Bronchial epithelial cell (primary cell): ENCODE measurements at regions not wholly inside any gene's neighbourhood (a gene's known extent, or its start where the extent isn't known, plus 50 kb on each side); places are given as distances from the start of the nearest gene placed in this dataset.

Experiments used
- DNase-seq: peaks from one replicate; pipeline ENCODE4 v3.0.0-alpha.2; 2010; ENCODE audit warnings: low read depth
- FAIRE-seq: peaks from 2 replicates; lab custom pipeline; 2011; peaks lifted over from hg19 to GRCh38; lab: Jason Lieb, UNC
- H3K27me3 ChIP-seq: 2 replicates; pipeline ENCODE4 v1.5.1; 2011; ENCODE audit warnings: low read length; ENCODE audit not compliant: control insufficient read depth, insufficient read depth
- H3K36me3 ChIP-seq: 2 replicates; pipeline ENCODE4 v1.5.1; 2011; ENCODE audit warnings: low read length; ENCODE audit not compliant: control insufficient read depth, insufficient read depth
- H3K4me3 ChIP-seq: 2 replicates; pipeline ENCODE4 v1.5.1; 2011; ENCODE audit warnings: mild to moderate bottlenecking, low read depth, low read length, control low read depth
- TF ChIP-seq, protein P1 (sequence below): IDR thresholded peaks from 2 replicates; pipeline ENCODE4 v1.5.1; 2011; ENCODE audit warnings: mild to moderate bottlenecking, moderate library complexity, low read length, control low read depth, inconsistent platforms; ENCODE audit not compliant: insufficient read depth, severe bottlenecking

- no peak for DNase-seq
- Histone ChIP-seq H3K4me3 (no peak overlapping the region), H3K36me3 (no peaks in the 10 kb centered on the region), H3K27me3 (no peaks in the 10 kb centered on the region)
- TF ChIP-seq, protein P1, sequence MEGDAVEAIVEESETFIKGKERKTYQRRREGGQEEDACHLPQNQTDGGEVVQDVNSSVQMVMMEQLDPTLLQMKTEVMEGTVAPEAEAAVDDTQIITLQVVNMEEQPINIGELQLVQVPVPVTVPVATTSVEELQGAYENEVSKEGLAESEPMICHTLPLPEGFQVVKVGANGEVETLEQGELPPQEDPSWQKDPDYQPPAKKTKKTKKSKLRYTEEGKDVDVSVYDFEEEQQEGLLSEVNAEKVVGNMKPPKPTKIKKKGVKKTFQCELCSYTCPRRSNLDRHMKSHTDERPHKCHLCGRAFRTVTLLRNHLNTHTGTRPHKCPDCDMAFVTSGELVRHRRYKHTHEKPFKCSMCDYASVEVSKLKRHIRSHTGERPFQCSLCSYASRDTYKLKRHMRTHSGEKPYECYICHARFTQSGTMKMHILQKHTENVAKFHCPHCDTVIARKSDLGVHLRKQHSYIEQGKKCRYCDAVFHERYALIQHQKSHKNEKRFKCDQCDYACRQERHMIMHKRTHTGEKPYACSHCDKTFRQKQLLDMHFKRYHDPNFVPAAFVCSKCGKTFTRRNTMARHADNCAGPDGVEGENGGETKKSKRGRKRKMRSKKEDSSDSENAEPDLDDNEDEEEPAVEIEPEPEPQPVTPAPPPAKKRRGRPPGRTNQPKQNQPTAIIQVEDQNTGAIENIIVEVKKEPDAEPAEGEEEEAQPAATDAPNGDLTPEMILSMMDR = no peak
- no peak for FAIRE-seq
Observed at GRCh38 chr13:72121466-72121865, 254.5 kb upstream of the DACH1 start.

DNA sequence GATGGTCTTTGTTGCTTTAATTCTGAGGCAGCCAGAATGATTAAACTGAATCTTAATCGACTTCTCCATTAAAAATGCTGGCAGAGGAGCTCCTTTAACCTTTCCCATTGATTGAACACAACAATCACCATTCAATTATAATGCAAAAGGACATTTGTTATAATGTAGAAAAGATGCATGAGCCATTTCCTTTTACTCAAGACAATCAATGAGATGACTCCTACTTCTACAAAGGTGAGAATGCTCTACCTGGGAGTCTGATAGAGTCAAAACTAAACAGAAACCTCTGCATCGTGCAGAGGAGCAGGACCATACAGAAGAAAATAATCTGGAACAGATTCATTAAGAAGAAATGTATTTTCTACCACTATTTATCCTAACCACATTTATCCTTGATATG lies 253.6 kb upstream of the DACH1 start:
- TF ChIP-seq, protein P1 = no peak
- no peak for FAIRE-seq
- Histone ChIP-seq H3K27me3 (no peaks in the 10 kb centered on the region), H3K36me3 (no peaks in the 10 kb centered on the region), H3K4me3 (no peak overlapping the region)
- DNase-seq = no peak

DNA sequence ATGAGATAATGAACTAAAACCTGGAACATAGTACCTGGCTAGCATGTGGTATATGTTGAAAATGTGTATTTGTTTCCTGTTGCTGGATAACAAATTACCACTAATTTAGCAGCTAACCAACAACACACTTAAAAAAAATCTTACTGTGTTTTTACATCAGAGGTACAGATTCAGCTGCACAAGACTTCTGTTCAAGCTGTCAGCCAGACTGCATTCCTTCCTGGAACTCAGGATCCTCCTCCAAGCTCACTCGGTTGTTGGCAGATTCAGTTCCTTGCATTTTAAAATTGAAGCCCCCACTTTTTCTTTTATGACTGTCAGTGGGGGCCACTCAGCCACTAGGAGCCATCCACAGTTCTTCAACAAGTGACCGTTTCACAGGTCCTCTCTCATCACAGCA lies 246.9 kb upstream of the DACH1 start:
- H3K36me3 ChIP-seq = no peaks in the 10 kb centered on the region
- TF ChIP-seq, protein P1 = no peak
- DNase-seq (no peak), FAIRE-seq (no peak)
- no peaks in the 10 kb centered on the region for H3K27me3 ChIP-seq
- no peak overlapping the region for H3K4me3 ChIP-seq

DNA sequence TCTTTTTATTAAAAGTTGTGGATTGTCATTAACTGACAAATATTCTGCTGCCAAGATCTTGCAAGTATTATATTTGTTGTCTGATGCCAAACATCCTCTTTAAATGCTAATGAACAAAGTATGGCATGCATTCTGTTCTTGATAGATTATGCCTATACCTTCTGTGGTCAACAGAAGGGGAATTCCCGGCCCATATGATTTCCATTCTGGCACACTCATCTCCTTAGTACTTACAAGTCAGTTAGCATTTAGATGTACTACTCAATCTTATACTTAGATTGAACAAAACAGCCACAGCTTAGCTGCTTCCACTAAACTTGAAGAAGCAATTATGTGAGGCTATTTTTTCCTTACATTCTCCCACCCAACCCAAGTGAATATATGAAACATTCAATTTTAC lies 246.1 kb upstream of the DACH1 start:
- DNase-seq (peak; percentile 25), FAIRE-seq (no peak)
- Histone ChIP-seq H3K27me3 (no peaks in the 10 kb centered on the region), H3K4me3 (no peak overlapping the region), H3K36me3 (no peaks in the 10 kb centered on the region)
- TF ChIP-seq, protein P1 = no peak

DNA sequence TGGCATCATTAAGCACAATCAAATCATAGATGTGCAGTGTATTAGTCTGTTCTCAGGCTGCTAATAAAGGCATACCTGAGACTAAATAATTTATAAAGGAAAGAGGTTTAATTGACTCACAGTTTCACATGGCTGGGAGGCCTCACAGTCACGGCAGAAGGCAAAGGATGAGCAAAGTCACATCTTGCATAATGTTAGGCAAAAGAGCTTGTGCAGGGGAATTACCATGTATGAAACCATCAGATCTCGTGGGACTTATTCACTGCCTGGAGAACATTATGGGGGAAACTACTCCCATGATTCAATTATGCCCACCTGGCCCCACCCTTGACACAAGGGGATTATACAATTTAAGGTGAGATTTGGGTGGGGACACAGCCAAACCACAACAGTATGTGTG lies 245.2 kb upstream of the DACH1 start:
- Histone ChIP-seq H3K4me3 (no peak overlapping the region), H3K27me3 (no peaks in the 10 kb centered on the region), H3K36me3 (no peaks in the 10 kb centered on the region)
- DNase-seq (peak; percentile 29), FAIRE-seq (no peak)
- TF ChIP-seq, protein P1 = no peak

- TF ChIP-seq, protein P1 = no peak
- no peaks in the 10 kb centered on the region for H3K27me3 ChIP-seq
- H3K4me3 ChIP-seq = no peak overlapping the region
- no peak for FAIRE-seq
- DNase-seq = peak; percentile 67
- H3K36me3 ChIP-seq = no peaks in the 10 kb centered on the region
Observed at GRCh38 chr13:72109863-72110262, 242.9 kb upstream of the DACH1 start.
